ENCODE measurements at regions not wholly inside any gene's neighbourhood (a gene's known extent, or its start where the extent isn't known, plus 50 kb on each side); places are given as distances from the start of the nearest gene placed in this dataset.
A peak's percentile ranks its signal among the peaks of the same experiment; 100 is the strongest.

- H4K20me1 ChIP-seq (ENCODE audit: insufficient read depth), result no peaks in the 10 kb centered on the region
- TF ChIP-seq EZH2 (IDR thresholded peaks at IDR 0.05; ENCODE audit: low read depth), result no peak
- no peak for TF ChIP-seq CTCF (conservative IDR thresholded peaks at IDR 0.05)
- no peak overlapping the region for H2AFZ ChIP-seq
- no peaks in the 10 kb centered on the region for H3K4me1 ChIP-seq (replicated peaks; ENCODE audit: insufficient read depth)
- no peaks in the 10 kb centered on the region for H3K9me2 ChIP-seq (ENCODE audit: insufficient read depth)
- H3K79me2 ChIP-seq (ENCODE audit: low read depth), result no peaks in the 10 kb centered on the region
- H3K4me2 ChIP-seq, result no peak overlapping the region
- ChIA-PET CTCF (no interaction called here), POLR2A (ENCODE audit: unreplicated experiment) (no interaction called here)
- H3K27ac ChIP-seq, result no peak overlapping the region
- DNase-seq, result no peak
- H3K4me3 ChIP-seq, result no peak overlapping the region
- H3F3A ChIP-seq (ENCODE audit: insufficient read depth, low read depth), result no peaks in the 10 kb centered on the region
- intact Hi-C loops (cut with micrococcal nuclease; ENCODE audit: unreplicated experiment), result no loop called here
- no peaks in the 10 kb centered on the region for H3K36me3 ChIP-seq (ENCODE audit: low read depth)
- no peaks in the 10 kb centered on the region for H3K9me3 ChIP-seq (ENCODE audit: insufficient read depth, low read depth)
- peaks cover 7% of the 10 kb centered on the region; the same call in 1 of the 2 replicates for H3K27me3 ChIP-seq (ENCODE audit: insufficient read depth, low read depth)
- BruUV-seq (replicated peaks), result no TSS peak
Observed at GRCh38 chr1:209529233-209529632, 54.3 kb upstream of the CAMK1G start.

GRCh38 chr1:209531006-209531405 lies 52.5 kb upstream of the CAMK1G start:
- Histone ChIP-seq H3K4me3 (no peak overlapping the region), H3F3A (ENCODE audit: insufficient read depth, low read depth) (no peaks in the 10 kb centered on the region), H3K79me2 (ENCODE audit: low read depth) (no peaks in the 10 kb centered on the region), H3K4me1 (replicated peaks; ENCODE audit: insufficient read depth) (no peaks in the 10 kb centered on the region), H3K4me2 (no peak overlapping the region), H3K27me3 (ENCODE audit: insufficient read depth, low read depth) (peaks cover 7% of the 10 kb centered on the region; the same call in 1 of the 2 replicates), H3K27ac (no peak overlapping the region), H3K9me2 (ENCODE audit: insufficient read depth) (no peaks in the 10 kb centered on the region), H3K9me3 (ENCODE audit: insufficient read depth, low read depth) (no peaks in the 10 kb centered on the region), H2AFZ (no peak overlapping the region), H4K20me1 (ENCODE audit: insufficient read depth) (no peaks in the 10 kb centered on the region), H3K36me3 (ENCODE audit: low read depth) (no peaks in the 10 kb centered on the region)
- TF ChIP-seq CTCF (conservative IDR thresholded peaks at IDR 0.05), result no peak
- TF ChIP-seq EZH2 (IDR thresholded peaks at IDR 0.05; ENCODE audit: low read depth), result no peak
- ChIA-PET POLR2A (ENCODE audit: unreplicated experiment) (no interaction called here), CTCF (no interaction called here)
- intact Hi-C loops (cut with micrococcal nuclease; ENCODE audit: unreplicated experiment), result no loop called here
- DNase-seq, result no peak
- BruUV-seq (replicated peaks), result no TSS peak

GRCh38 chr1:209531549-209531948 lies 52.0 kb upstream of the CAMK1G start:
- no peaks in the 10 kb centered on the region for H3F3A ChIP-seq (ENCODE audit: insufficient read depth, low read depth)
- peaks cover 7% of the 10 kb centered on the region; the same call in 1 of the 2 replicates for H3K27me3 ChIP-seq (ENCODE audit: insufficient read depth, low read depth)
- no peak overlapping the region for H3K4me3 ChIP-seq
- BruUV-seq (replicated peaks), result no TSS peak
- POLR2A ChIA-PET (ENCODE audit: unreplicated experiment), result no interaction called here
- no peak for DNase-seq
- no peaks in the 10 kb centered on the region for H3K79me2 ChIP-seq (ENCODE audit: low read depth)
- no peaks in the 10 kb centered on the region for H3K9me3 ChIP-seq (ENCODE audit: insufficient read depth, low read depth)
- H4K20me1 ChIP-seq (ENCODE audit: insufficient read depth), result no peaks in the 10 kb centered on the region
- no peaks in the 10 kb centered on the region for H3K9me2 ChIP-seq (ENCODE audit: insufficient read depth)
- no peak for TF ChIP-seq EZH2 (IDR thresholded peaks at IDR 0.05; ENCODE audit: low read depth)
- TF ChIP-seq CTCF (conservative IDR thresholded peaks at IDR 0.05), result no peak
- no peak overlapping the region for H2AFZ ChIP-seq
- no peak overlapping the region for H3K4me2 ChIP-seq
- no peaks in the 10 kb centered on the region for H3K36me3 ChIP-seq (ENCODE audit: low read depth)
- intact Hi-C loops (cut with micrococcal nuclease; ENCODE audit: unreplicated experiment), result no loop called here
- H3K27ac ChIP-seq, result no peak overlapping the region
- CTCF ChIA-PET, result no interaction called here
- H3K4me1 ChIP-seq (replicated peaks; ENCODE audit: insufficient read depth), result no peaks in the 10 kb centered on the region

Small RNA genes lying in the stretch of these regions (microRNA-seq; reads per million reads assigned to microRNA genes)
- 80,270 reads per million, percentile 100 among the genes with 10 or more reads in this experiment for gene MIR205 (ENCODE audit: borderline number of aligned reads, borderline replicate concordance)

All from PC-9 (cell line).